ENCODE measurements at regions not wholly inside any gene's neighbourhood (a gene's known extent, or its start where the extent isn't known, plus 50 kb on each side); places are given as distances from the start of the nearest gene placed in this dataset.
A peak's percentile ranks its signal among the peaks of the same experiment; 100 is the strongest.

DNA sequence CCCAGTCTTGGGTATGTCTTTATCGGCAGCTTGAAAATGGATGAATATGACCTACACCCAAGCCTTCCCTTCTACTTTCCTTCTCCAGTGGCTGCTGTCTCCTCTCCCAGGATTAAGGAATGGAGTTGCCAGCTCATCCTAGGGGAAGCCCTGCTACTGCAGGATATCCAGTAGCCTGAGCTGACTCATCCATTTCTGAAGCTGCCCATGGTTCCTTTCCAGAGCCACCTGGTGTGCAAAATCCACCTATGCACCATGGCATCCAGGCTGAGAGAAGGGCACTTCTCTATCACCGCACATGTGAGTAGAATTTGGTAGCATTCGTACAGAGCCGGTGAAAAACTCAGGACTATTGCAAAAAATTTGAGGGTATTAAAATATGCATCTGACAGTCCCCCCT is 290.8 kb downstream of the YTHDC2 start:
- no peak for DNase-seq

DNA sequence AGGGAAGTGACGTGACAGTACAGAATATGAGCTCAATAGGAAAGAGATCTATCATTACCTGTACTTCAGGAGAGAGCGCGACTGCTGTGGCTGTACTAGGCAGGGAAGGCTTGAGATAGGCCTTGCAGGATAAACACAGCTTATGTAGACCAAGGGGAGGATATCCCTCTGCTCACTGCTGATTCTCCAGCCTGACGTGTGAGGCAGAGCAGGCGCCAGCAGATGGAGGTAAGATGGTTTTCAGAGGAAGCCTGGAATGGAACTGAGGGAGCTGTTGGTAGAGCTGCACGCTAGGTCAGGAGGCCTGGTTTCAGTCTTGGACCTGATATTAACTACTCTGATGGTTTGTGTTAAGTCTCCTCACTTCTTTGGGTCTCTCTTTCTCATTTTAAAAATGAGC is 291.4 kb downstream of the YTHDC2 start:
- DNase-seq = no peak

- DNase-seq = no peak
These were observed 292.8 kb downstream of the YTHDC2 start for GRCh38 chr5:113806250-113806649.

DNA sequence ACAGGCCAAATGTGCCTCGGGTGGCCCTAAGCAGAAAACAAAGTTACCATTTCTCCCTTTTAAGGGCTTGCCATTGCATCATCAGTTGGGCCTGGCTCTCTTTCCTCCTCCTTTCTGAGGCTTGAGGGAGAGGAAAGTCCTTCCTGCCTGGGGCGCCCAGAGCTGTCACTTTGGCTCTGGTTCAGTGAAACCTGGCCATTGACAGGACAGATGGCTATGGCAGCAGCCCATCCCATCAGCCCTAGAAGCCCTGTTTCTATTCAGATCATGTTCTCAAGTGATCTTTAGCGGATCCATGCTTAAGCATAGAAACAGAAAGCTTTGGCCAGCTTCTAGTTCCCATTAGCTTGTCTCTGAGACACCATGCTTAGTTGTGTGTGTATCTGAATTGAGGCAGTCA is 293.4 kb downstream of the YTHDC2 start:
- DNase-seq = no peak

GRCh38 chr5:113807427-113807991 is 294.0 kb downstream of the YTHDC2 start:
- no peak for DNase-seq

DNA sequence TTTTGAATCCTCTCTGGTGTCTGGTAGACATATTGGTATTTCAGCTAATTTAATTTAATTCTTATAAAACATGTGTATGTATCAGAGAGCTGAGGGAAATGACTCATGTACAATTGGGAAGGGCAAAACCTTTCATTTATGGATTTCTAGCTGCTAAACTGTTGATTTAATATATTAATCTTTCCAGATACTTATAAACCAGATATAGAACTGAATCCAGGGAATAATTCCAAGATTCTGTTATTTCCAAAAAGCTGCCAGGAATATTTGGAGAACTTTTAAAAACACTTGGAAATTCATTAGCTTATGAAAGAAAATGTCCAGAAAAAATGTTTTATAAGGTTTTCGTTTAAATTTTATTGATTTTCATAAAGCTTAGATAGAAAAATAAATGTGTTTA is 295.5 kb downstream of the YTHDC2 start:
- no peak for DNase-seq

- DNase-seq = no peak
These were observed 296.1 kb downstream of the YTHDC2 start for GRCh38 chr5:113809626-113810025.

DNA sequence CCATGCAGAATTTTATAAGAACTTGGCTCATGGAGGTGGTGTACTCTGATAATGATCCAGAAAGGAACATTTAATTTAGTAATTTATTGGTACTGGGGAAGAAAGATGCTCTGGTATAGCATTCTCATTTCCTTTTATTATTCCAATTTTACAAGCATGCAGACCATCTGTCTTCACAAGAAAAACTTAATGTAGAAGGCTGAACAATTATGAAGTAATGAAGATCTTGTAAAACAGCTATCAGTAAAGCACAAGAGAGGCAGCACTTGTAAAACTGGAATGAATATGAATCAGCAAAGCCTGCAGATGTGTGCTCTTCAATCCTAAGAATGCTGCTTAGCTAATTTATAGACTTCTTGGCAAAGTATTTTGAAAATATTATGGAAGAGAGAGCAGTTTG is 300.0 kb downstream of the YTHDC2 start:
- DNase-seq = no peak

DNA sequence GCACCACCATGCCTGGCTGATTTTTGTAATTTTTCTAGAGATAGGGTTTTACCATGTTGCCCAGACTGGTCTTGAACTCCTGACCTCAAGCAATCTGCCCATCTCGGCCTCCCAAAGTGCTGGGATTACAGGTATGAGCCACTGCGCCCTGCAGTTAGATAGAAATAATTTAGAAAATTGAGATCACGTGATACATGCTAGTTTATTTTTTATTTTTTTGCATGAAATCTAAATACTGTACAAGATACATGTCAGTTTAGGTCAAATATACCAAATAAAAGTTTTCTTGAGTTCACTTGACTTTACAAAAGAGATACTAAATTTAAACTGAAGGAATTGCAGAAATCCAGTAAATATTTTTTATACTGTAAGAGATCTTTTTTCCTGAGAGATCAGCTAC is 304.2 kb downstream of the YTHDC2 start:
- no peak for DNase-seq

- DNase-seq = no peak
These were observed 310.2 kb downstream of the YTHDC2 start for GRCh38 chr5:113823696-113824095.

GRCh38 chr5:113824307-113824706 is 310.8 kb downstream of the YTHDC2 start:
- DNase-seq = no peak

DNA sequence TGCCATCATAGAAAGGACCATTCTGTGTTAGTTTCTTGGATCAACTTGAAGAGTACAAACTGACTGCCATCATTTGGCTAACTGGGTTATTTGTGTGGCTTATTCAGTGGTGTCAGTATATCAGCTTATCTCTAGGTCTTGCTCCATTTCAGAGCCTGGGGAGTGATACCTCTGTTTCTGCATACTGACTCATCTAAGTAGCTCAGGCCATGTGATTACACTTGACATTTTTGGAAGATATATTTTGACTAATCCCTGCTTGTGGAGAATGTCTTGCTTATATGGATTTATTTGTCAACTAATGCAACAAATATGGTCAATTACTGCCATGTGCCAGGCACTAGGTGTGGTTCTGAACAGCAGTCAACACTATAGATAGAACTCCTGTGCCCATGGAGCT is 311.7 kb downstream of the YTHDC2 start:
- no peak for DNase-seq

DNA sequence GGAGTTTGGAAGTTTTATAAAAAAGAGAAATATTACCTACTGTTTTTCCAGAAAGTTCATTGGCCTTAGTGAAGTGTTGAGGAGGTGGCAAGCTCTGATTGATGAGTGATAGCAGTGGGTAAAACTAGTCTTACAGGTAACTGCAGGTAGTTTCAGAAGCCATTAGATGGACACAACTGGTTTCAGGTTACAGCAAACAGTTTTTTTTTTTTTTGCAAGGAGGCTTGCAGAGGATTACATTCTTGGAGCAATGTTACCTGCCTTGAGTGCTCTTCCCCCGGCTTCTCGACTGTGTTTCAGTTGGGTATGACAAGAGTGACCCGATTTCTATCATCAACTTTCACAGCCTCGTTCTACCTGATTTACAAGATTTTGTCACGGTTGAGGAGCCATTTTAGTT is 333.4 kb downstream of the YTHDC2 start:
- DNase-seq = no peak

GRCh38 chr5:113864437-113864836 is 350.9 kb downstream of the YTHDC2 start:
- DNase-seq = no peak

DNA sequence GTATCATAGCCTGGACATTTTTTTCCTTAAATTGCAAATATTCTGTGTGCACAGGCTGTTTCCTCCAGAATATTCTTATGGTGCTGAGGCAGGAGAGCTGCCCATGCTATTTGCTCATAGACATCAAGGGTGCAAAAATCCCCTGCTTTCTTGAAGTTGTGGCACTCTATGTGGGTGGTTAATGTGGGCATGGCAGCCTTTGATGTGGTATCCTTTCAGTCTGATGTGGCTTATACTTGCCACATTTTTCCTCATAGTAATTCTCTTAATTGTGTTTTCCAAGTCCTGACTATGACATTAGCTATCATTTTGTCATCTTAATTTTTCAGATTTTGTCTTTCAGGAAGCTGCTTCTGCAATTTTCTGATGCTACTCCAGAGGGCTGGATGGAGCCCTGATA is 353.3 kb downstream of the YTHDC2 start:
- DNase-seq = peak in 1 of 5 experiments; percentile 1

GRCh38 chr5:113869611-113870010 is 356.1 kb downstream of the YTHDC2 start:
- DNase-seq = no peak

DNA sequence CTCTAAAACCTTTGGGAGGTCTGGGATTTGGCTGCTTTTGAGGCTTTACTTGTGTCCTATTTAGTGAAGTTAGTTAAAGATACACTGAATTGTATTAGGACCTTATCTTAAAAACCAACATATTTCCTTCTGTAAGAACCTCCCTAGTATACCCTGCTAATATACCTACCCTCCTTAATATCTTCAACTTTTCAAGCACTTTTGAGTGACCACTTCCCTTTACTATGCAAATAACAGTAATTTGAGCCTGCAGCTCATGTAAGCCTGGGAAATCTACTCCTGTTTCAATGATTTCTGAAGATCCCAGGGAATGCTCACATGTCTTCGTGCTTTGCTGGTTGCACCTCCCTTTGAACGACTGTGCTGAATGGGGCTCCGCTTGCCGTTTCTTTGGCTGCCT is 358.5 kb downstream of the YTHDC2 start:
- no peak for DNase-seq

- no peak for DNase-seq
These were observed 361.6 kb downstream of the YTHDC2 start for GRCh38 chr5:113875096-113875495.

DNA sequence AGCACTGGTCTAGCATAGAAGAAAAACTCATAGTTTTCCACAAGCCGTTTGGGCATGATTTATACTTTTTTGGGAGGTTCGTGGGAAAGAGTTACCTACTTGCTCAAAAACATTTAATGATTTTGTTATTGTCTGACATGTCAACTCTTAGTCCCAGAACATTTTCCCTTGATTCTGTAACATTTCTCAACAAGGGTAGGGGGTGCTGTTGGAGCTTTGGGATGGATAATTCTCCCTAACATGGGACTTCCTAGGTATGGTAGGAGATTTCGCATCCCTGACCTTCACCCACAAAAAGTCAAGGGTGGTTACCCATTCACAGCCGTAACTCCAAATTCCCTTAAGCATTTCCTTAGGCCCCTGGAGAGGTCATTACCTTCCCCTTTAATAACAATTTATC is 378.0 kb downstream of the YTHDC2 start:
- DNase-seq = no peak

- DNase-seq = no peak
These were observed 383.3 kb downstream of the YTHDC2 start for GRCh38 chr5:113896789-113897188.

DNA sequence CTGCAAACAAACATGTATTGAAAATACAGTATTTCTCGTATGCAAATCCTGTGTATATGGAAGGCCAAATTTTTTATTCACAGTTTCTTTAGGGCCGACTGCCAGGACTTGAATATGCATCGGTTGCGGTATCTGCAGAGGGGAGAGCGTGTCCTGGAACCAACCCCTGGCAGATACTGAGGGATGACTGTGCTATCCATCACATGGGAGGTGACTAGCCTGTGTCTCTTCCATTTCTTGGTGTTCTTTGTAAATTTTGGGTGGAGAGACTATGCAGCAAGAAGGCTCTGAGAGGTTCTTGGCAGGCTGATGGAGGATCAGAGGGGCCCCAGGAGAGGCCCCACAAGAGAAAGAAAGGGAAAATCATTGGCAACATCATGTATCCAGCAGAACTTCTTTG is 384.3 kb downstream of the YTHDC2 start:
- no peak for DNase-seq

- no peak for DNase-seq
These were observed 386.6 kb downstream of the YTHDC2 start for GRCh38 chr5:113900141-113900540.

DNA sequence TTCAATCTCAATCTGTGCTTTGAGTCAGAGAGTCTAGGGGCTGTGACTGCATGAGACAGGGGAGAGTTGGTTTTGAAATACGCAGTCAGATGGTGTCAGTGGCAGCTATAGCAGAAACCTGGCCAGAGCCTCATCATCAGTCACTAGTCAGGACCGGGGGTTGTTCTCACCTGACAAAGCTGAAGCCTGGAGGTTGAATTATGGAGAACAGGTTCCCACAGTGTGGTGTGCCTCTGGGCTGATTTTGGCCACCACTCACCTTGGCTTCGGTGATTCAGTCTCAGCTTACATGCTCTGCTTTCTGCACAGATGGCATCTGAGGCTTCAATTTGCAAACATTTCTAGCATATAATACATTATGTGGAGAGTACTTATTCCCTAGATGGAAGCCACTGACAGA is 387.3 kb downstream of the YTHDC2 start:
- DNase-seq = no peak

DNA sequence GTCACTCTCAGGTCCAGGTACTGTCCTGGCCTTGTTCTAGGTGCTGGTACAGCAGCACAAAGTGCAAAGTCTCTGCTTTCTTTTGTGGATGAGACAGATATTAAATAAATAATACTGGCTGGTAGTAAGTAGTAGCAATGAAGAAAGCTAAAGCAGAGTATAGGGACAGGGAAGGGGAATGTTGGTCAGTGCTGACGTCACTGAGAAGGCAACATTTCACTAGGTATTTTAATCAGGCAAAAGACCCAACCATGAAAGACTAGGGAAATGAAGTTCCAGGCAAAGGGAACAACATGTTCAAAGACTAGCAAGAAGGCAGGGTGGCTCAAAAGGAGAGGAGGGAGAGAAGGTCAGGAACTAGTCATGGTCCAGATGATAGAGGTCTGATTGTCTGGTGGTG is 388.2 kb downstream of the YTHDC2 start:
- DNase-seq = no peak

DNA sequence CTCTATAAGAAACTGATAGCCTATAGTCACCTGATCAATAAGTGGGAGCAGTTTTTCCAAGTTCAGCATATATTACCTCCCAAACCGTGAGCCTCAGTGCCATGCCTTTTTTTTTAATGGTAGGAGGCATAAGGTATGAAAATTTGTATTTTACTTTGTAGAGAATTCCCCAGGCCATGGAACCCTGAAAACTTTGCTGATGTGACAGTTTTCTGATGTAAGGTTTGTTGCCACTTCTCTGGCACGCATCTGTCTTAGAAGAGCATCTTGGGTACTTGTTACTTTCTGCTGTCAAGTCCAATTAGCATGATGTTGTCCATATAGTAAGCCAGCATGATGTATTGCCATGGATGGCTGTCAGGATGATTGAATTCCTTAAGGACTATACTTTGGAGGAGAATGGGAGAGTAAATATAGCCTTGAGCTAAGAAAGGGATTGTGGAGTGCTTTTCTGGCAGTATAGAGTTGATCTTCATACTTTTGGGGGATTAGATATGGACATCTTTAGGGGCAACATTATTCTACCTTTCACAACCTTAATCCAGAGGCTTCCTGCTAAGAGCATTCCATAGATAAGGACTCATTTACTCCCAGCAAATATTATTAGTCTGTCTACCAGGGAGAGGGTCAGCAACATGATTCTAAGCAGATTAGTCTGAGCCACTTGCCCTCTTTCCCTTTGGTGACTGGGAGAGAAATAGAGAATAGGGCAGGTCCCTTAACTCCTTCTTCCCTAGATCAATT is 389.6 kb downstream of the YTHDC2 start:
- no peak for DNase-seq
